NCI-H510A (cell line): ENCODE measurements at regions not wholly inside any gene's neighbourhood (a gene's known extent, or its start where the extent isn't known, plus 50 kb on each side); places are given as distances from the start of the nearest gene placed in this dataset.

Source experiments
- DNase-seq: peaks from one replicate; lab custom pipeline; 2025; lab: John Stamatoyannopoulos, UW

GRCh38 chr11:37512156-37512780, 914.2 kb upstream of the RAG2 start:
- no peak for DNase-seq

- DNase-seq, result no peak
Observed at GRCh38 chr11:37511425-37511933, 913.4 kb upstream of the RAG2 start.

- DNase-seq, result no peak
Observed at GRCh38 chr11:37509506-37509905, 911.5 kb upstream of the RAG2 start.

- no peak for DNase-seq
Observed at GRCh38 chr11:37506531-37506930, 908.5 kb upstream of the RAG2 start.

- no peak for DNase-seq
Observed at GRCh38 chr11:37505406-37505805, 907.4 kb upstream of the RAG2 start.

- DNase-seq, result no peak
Observed at GRCh38 chr11:37504921-37505320, 906.9 kb upstream of the RAG2 start.

- DNase-seq, result no peak
Observed at GRCh38 chr11:37504060-37504611, 906.1 kb upstream of the RAG2 start.

GRCh38 chr11:37503411-37504059, 905.5 kb upstream of the RAG2 start:
- DNase-seq, result no peak

GRCh38 chr11:37502202-37502601, 904.2 kb upstream of the RAG2 start:
- no peak for DNase-seq

GRCh38 chr11:37500425-37500824, 902.4 kb upstream of the RAG2 start:
- no peak for DNase-seq

- DNase-seq, result no peak
Observed at GRCh38 chr11:37497326-37497725, 899.3 kb upstream of the RAG2 start.

- DNase-seq, result no peak
Observed at GRCh38 chr11:37496201-37496600, 898.2 kb upstream of the RAG2 start.

GRCh38 chr11:37484298-37484697, 886.3 kb upstream of the RAG2 start:
- no peak for DNase-seq

GRCh38 chr11:37483761-37484160, 885.7 kb upstream of the RAG2 start:
- DNase-seq, result no peak

- no peak for DNase-seq
Observed at GRCh38 chr11:37474889-37475288, 876.9 kb upstream of the RAG2 start.

- no peak for DNase-seq
Observed at GRCh38 chr11:37468344-37468743, 870.3 kb upstream of the RAG2 start.

- DNase-seq, result no peak
Observed at GRCh38 chr11:37465221-37465620, 867.2 kb upstream of the RAG2 start.

- DNase-seq, result no peak
Observed at GRCh38 chr11:37459456-37459855, 861.4 kb upstream of the RAG2 start.

GRCh38 chr11:37456746-37457145, 858.7 kb upstream of the RAG2 start:
- no peak for DNase-seq

- DNase-seq, result no peak
Observed at GRCh38 chr11:37451903-37452302, 853.9 kb upstream of the RAG2 start.

GRCh38 chr11:37450613-37451012, 852.6 kb upstream of the RAG2 start:
- DNase-seq, result no peak

GRCh38 chr11:37449146-37449545, 851.1 kb upstream of the RAG2 start:
- no peak for DNase-seq

GRCh38 chr11:37442576-37442975, 844.5 kb upstream of the RAG2 start:
- no peak for DNase-seq
